HG02970 (cell line): ENCODE measurements at regions not wholly inside any gene's neighbourhood (a gene's known extent, or its start where the extent isn't known, plus 50 kb on each side); places are given as distances from the start of the nearest gene placed in this dataset.
"Not testable (repeated sequence)": the region's sequence is repeated elsewhere in the genome, so short reads cannot be mapped to it uniquely, and the experiment has no call there.

Experiments used
- ATAC-seq: cut with Tn5 transposase; IDR thresholded peaks from one replicate; pipeline ENCODE4 v1.9.1; 2021; ENCODE audit warnings: mild to moderate bottlenecking, moderate library complexity, moderate number of reproducible peaks; ENCODE audit not compliant: unreplicated experiment, low FRiP score

DNA sequence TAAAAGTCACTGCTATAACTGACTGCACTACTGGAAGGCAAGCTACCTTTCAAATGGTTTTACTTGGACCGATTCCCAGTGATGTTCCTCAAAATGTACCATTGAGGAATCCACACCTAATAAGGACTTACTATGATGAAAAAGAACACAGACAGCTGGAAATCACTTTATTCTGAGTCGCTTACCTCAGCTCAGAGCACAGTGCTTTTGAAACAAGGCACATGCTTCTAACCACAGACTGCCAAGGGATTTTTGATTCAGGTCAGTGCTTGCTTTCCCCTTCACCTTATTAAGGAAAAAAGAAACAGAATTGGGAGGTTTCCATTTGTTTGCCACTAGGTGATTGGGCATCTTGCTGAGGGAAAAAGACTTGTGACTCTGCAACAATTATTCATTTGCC is 707.5 kb upstream of the FSHR start:
- no peak for ATAC-seq

DNA sequence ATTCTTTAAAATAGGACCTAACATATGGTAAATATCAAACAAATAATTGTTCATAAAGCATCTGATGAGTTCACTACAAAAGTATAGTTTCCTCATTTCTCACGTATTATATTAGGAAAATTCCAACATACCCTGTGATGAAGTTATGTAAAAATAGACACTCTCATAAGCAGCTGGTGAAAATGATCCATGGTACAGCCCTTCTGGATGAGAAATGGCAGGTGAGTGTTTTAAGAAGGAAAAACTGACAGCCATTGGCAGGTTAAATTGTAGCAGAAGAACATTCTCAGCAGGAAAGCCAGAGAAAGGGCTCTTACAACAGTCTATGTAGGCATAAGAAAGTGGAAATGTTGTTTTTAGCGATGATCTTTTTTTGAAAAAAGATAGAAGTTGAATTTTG is 706.5 kb upstream of the FSHR start:
- no peak for ATAC-seq

DNA sequence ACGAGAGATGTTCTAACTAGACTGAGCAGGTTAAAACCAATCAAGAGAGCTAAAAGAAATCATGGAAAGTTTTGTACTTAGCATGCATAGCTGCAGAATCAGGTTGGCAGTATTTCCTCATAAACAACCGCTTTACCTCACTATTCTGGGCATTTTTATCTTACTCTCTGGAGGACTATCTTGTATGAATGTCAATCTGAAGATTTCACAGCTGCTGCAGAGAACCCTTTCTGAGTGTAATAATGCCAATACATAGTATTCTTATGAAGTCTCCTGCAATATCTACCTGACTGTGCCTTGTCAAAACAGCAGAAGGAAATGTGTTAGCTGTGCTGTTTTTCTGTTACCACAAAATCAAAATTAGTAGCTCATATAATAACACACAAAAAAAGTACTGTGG is 705.9 kb upstream of the FSHR start:
- no peak for ATAC-seq

DNA sequence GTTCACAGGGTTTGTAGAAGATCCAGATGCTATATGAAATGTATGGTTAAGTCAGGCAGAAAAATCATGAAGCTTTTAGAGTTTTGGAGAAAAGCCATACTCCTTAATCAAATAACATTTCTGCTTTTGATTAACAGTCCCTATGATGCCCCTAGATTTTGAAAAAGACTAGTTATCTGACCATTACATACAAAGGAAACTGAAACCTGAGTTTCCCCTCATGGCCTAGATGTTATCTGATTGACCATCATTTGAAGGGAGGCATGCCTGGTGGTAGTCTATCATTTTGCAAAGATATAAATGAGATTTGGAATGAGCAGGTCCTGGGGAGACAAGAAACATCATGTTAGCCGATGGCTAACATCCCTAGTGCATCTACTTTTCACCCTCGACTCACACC is 704.3 kb upstream of the FSHR start:
- no peak for ATAC-seq

DNA sequence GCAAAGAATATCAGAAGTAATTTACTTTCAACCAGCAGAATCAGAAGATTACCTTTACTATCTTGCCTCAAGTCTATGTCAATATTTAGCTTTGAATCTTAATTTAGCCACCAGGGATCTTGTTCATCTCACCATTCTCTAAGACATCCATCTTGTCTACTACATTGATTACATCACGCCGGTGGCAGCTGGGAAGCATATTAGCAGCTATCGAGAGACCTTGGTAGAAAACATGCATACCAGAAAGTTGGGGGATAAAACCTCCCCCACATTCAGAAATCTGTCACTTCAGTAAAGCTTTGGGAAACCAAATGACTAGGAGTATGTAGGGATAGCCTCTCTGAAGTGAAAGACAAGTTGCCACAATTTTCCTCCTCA is 703.8 kb upstream of the FSHR start:
- ATAC-seq, result no peak

DNA sequence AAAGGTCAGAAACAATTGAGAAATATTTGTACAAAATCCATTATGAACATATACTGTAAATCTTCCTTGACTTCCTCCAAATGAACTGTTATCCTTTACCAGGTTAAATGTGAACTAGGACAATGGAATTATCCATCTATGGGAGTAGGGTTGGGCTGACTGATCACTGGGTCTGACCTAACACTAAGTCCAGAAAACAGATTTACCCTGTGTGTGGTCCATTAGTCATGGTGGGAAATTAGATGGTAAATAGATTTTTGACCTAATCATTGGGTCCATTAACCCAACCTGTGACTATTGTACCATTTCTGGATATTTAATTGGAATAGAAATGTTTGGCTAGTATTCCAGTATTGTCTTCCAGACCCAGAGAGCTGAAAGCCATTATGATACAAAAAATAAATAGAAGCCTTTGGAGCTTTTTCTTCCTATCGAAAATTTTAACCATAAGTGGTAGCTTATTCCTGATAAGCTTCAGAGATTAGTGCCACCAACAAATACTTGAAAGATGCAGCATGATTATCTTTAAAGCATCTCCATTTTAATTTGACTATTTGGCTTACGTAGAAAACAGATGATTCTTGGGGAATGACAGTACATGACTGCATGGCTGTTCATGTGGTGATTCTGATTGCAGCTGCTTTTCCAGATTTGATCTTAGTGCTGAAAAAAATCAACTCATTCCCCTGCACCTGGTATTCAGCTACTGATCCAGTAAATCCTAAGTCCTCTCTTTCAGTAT is 703.2 kb upstream of the FSHR start:
- ATAC-seq, result no peak

DNA sequence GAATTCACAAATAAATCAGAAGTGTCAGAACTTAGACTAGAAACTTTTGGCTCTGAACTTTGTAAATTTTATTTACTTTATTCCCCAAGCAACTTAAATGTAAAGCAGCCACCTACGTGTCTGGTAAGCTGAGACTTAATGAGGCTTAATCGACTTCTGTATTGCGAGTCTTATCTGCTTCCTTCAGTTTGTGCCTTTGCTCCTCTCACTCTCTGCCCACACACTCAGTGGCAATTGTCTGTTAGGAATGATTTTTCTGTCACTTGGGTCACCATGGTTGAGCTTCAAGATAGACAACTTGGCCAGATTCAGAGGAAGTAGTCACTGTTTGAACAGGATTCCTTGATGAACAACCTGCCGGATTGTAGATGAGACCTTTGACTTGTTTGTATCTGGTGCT is 691.4 kb upstream of the FSHR start:
- ATAC-seq, result no peak

DNA sequence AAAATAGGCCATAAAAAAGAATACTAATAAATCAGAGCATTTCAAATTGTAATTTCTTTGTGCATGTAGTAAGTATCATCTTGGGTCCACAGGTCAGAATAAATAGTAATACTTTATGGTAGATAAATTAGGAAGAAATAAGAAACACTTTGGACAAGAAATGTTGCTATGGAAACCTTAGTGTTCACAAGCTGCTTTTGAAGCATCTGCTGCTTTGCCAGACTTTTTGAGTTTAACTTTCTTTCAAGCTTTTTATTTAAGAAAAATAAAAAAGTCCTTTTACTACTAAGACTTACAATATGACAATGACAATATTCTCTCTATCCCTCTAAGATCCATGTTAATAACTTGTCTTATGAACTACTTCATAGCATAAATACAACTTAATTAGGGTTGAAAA is 690.7 kb upstream of the FSHR start:
- ATAC-seq, result no peak

DNA sequence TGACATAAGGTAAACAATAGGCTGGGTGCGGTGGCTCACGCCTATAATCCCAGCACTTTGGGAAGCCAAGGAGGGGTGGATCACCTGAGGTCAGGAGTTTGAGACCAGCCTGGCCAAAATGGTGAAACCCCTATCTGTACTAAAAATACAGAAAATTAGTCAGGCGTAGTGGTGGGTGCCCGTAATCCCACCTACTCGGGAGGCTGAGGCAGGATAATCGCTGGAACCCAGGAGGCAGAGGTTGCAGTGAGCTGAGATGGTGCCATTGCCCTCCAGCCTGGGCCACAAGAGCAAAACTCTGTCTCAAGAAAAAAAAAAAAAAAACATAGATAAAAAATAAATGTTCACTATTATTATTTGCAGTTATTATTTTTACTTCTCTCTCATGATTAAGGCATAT is 689.8 kb upstream of the FSHR start:
- not testable (repeated sequence) for ATAC-seq

DNA sequence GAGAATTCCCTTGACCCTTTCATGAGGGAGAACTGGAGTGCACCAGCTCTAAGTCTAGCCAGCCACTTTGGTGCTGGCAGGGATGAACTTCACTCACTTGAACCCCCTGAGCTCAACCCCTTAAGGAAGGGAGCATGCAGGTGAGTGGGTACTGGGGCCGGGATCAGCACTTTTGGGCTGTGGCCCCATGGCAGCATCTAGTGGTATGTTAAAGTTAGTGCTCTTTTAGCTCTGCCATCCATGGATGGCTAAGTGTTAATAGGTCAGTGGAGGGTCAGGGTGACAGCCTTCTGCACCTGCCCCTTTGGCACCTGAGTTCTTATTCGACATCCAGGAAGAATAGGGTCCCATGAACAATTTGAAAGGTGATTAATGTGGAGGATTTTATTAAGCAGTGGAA is 689.0 kb upstream of the FSHR start:
- ATAC-seq, result no peak

DNA sequence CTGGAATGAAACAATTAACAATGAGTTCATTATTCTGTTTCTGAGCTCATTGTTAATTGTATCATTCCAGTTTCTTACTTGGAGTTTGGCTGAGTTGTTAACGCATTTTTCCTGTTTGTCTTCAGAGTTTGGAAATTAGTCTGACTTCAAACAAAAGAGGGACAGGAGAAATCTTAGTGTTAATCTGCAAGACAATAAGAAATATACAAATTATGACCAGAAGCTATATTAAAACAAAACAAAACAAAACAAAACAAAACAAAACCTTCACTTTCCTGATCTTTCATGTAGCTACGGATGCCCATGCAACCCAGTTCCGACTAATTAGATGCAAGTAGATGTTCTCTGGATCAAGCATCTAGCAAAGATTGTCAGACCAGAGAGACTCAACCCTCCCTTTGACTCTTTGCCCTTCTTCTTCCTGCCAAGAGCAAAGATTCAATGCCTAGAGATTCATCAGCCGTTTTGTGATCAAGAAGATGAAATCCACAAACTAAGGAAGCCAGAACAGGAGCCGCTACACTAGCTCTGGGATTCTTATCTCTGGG is 686.2 kb upstream of the FSHR start:
- no peak for ATAC-seq

DNA sequence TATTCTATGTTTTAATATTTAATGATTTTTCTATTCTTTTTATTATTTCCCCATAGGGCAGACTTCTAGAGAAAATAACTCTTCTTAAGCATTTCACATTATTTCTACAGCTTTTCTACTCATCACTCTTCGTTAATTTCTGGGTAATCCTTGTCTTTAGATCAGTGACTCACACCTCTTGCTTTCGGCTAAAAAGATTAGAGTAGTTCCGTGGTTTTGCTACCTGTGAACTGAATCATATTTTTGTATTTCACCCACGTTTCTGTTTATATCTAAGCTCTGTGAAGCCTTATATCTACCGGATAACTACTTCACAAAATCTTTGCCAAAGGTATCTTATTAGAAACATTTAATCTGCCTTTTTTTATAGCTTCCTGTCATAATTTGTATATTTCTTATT is 685.5 kb upstream of the FSHR start:
- ATAC-seq, result no peak

DNA sequence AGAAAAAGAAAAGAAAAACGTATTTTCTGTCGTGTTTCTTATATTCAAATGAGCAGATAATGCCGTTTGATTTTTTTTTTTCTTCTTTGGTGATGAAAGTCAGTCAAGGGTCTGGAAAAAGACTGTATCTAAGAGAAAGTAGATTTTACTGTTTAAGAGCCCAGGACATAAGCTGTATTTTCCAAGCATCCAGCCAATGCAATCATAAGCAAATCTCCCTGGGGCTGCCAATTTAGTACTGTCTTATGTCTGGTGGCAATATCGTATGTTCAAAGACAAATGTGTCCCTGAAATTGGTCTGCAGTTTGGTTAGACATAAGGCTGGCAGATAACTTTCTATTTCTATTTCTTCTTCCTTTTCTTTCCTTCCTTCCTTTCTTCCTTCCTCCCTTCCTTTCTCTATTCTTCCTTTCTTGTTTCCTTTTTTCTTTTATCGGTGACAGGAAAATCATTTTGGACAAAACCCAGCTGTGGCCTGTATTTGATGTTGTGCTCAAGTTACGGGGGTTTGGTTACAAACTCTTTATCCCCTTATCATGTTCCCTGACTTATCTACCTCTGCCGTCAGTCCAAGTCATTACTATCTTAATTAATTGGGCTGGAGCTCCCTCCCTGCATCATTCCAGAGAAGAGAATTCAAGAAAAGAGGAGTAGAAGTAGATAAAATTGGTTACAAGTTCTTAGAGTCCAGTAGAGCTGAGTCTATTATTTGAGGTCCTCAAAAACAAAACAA is 683.4 kb upstream of the FSHR start:
- no peak for ATAC-seq

DNA sequence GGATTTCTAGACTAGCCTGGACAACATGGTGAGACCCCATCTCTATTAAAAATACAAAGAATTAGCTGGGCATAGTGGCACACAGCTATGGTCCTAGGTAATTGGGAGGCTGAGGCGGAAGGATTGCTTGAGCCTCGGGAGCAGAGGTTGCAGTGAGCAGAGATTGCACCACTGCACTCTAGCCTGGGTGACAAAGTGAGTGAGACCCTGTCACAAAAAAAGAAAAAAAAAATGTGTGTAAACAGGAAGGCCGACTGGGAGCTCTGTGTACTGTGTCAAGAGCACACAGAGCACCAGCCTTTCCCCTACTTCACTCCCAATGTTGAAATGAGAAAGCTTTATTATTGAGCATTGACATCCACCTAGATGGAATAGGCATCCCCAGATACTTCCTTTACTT is 681.7 kb upstream of the FSHR start:
- ATAC-seq, result no peak

DNA sequence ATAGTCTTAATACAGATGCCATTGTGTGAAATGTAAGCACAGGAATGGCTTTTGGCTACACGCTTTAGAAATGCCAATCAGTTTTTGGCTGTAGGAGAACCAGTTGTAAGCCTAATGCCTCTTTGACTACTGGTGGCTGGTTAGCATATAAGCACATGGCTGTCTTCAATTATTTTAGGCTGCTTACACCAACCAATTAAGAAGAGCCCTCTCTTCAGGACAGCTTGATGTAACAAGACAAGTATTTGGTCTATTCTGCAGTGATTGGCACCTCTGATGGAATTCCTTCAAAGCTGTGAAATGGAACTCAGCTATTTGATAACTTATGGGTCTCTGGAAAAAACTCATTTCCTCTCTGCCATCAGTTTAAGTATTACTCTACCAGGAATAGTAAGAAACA is 680.1 kb upstream of the FSHR start:
- no peak for ATAC-seq

DNA sequence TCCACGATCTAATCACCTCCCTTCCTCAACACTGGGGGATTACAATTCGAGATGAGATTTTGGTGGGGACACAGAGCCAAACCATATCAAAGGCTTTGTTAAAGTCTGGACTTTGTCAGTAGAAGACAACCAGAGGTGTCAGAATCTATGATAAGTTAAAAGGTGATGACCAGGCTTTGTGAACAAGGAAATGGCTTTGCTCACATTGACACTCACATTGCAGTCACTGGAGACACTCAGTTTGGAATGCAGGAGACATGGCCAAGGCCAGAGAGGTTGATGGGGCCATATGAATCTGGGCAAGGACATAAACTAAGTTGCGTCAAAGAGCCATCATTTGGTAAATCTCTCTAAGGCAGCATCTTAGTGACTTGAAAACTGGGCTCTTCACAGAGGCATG is 678.2 kb upstream of the FSHR start:
- no peak for ATAC-seq

DNA sequence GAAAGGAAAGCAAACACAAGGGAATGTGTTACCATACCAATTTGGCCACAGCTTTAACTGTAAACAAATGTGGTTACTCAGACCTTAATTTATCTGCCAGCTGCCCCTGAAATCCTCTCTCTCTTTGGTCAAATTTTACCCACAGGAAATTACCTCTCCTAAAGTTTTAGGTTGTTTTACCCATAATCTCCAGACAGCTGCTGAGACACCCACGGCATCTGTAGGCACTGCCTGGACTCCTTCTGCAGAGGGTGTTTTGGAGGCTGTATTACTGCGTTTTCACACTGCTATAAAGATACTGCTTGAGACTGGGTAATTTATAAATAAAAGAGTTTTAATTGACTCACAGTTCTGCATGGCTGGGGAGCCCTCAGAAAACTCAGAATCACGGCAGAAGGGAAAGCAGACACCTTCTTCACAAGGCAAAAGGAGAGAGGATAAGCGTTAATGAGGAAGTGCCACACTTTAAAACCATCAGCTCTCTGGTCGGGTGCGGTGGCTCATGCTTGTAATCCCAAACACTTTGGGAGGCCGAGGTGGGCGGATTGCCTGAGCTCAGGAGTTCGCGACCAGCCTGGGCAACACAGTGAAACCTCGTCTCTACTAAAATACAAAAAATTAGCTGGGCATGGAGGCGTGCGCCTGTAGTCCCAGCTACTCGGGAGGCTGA is 677.5 kb upstream of the FSHR start:
- no peak for ATAC-seq

DNA sequence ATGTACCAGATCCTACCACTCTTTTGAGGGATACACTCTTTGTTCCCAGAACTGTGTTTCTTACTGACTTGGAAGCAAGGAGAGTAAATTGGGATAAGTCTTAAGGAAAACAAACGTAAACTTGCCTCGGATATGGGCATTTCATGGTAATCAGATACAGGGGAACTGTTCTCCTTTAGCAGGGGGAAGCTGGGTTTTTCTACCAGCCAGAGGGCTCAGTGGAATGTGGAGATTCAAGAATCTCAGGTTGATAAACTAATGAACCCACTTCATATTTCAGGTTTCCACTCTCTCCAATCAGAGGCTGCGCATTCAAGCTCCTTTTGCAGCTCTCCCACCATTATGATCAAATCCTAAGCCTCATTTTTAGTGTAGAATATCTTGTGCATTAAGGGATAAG is 676.5 kb upstream of the FSHR start:
- no peak for ATAC-seq

DNA sequence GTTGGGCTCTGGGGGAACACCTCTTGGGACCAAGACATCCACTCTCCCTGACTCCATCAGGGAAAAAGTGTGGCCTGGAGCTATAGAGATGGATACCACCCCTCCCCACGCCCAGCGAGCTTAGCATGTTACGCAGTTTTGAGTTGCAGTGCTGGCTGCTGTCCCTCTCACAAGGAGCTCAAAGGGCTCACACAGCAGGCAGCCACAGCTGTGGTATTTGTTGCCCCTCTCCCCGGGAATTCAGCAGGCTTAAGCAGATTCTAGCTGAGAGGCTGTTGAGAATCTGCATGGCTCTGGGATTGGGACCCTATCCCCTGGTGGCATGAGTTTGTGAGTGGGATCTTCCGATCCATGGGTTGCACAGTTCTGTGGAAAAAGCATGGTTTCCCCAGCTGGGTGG is 673.1 kb upstream of the FSHR start:
- ATAC-seq, result no peak

DNA sequence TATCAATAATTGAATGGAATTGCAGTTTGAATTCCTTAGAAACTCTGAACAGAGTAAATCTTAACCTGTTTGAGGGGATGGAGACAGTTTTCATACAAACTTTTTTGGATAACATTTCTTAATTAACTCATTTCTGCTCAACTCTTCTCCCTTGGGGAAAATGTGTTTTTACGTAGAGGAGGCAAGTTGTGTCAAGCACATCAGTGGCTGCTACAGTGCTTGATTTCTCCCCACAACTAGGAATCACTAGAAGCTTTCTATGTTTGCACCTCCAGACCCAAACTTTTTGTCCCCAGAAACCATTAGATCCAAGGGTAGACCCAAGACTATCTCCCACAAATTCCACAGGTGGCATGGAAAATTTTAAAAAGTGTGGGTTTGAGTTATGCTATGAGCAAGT is 658.9 kb upstream of the FSHR start:
- ATAC-seq, result no peak

DNA sequence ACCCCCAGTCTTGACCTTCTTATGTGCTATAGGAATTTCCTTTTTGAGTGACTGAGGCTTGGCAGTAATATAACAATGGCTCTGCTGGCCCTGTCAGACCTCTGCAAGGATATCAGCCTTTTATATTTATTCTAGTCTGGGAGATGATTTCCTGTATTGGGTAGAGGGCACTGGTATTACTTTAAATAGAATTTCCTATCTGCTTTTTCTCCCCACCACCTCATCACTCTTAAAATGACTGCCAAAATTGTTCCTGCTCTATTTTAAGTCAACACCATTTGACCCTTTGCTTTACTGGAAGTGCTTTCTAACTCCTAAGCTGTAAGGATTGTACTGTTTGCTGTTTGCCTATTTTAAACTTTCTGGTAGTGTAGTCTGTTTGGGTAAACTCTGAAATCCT is 658.4 kb upstream of the FSHR start:
- ATAC-seq, result no peak

DNA sequence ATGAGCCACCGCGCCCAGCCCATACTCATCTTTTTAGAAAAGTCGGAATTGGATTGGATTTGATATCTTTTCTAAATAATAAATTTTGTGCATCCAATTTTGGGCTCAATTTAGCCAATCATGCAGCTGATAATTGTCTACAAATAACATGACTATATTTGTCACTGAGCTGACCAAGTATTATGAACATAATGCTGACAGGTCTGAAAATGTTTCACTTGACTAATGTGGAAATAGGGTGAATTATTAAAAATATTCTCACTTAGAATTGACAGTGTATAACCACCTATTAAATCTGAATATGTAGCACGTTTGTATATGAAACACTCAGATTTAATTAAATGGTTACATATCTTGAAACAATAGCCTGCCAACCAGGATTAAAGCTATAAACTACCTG is 657.2 kb upstream of the FSHR start:
- no peak for ATAC-seq
